SK-N-SH (cell line): ENCODE measurements at regions not wholly inside any gene's neighbourhood (a gene's known extent, or its start where the extent isn't known, plus 50 kb on each side); places are given as distances from the start of the nearest gene placed in this dataset.

Experiments
- CTCF ChIA-PET: fragments of 300-600, 350-600 bp; formaldehyde crosslinking; extraction: SDS; loops from one replicate; lab custom pipeline; 2021; lab: Yijun Ruan, JAX
- POLR2A ChIA-PET: fragments of 350-600 bp; sonication (Branson Sonifier 250); formaldehyde crosslinking; extraction: SDS; loops from one replicate; lab custom pipeline; 2020; ENCODE audit warnings: antibody characterized with exemption, inconsistent platforms; lab: Yijun Ruan, JAX
- DNase-seq: peaks from one replicate; pipeline ENCODE4 v3.0.0; 2012
- H2AFZ ChIP-seq: fragments of 200-600 bp; sonication (generic); 2 replicates; pipeline ENCODE4 v1.8.1; 2016; ENCODE audit warnings: antibody characterized with exemption, mild to moderate bottlenecking, low read depth
- H3F3A ChIP-seq: fragments of 200-600 bp; sonication (generic); replicated peaks from 2 replicates; pipeline ENCODE3; 2016; ENCODE audit warnings: antibody characterized with exemption, mild to moderate bottlenecking; ENCODE audit not compliant: insufficient read depth
- H3K27ac ChIP-seq, 2 experiments: fragments of 200-500 bp in 1 of 2; fragments of 200-600 bp in 1 of 2; sonication (Bioruptor generic) in 1 of 2; sonication (generic), shearing (Covaris generic) in 1 of 2; 2 replicates each; pipeline versions ENCODE4 v1.5.1 to v1.6.1; 2014 to 2016; ENCODE audit warnings: low read depth in 2 of 2, inconsistent platforms in 1 of 2, low read length in 1 of 2, mild to moderate bottlenecking in 1 of 2, mixed read lengths in 1 of 2
- H3K27me3 ChIP-seq: fragments of 200-600 bp; sonication (generic), shearing (Covaris generic); 2 replicates; pipeline ENCODE4 v1.6.1; 2016; ENCODE audit warnings: mixed run types; ENCODE audit not compliant: insufficient read depth
- H3K36me3 ChIP-seq, 2 experiments: fragments of 200-500 bp in 1 of 2; fragments of 200-600 bp in 1 of 2; sonication (Bioruptor generic) in 1 of 2; sonication (generic) in 1 of 2; replicated peaks in 1 of 2; 2 replicates each; pipeline versions ENCODE3 to v1.5.1; 2014 to 2016; ENCODE audit warnings: low read length in 1 of 2, mild to moderate bottlenecking in 1 of 2; ENCODE audit not compliant: insufficient read depth in 2 of 2, control insufficient read depth in 1 of 2
- H3K4me1 ChIP-seq, 2 experiments: fragments of 200-500 bp in 1 of 2; fragments of 200-600 bp in 1 of 2; sonication (Bioruptor generic) in 1 of 2; sonication (generic), shearing (Covaris generic) in 1 of 2; 2 replicates each; pipeline versions ENCODE4 v1.5.1 to v1.6.1; 2014 to 2016; ENCODE audit warnings: low read depth in 1 of 2, low read length in 1 of 2, mixed run types in 1 of 2; ENCODE audit not compliant: insufficient read depth in 2 of 2, control insufficient read depth in 1 of 2
- H3K4me2 ChIP-seq: fragments of 200-600 bp; sonication (generic), shearing (Covaris generic); 2 replicates; pipeline ENCODE4 v1.6.1; 2017; ENCODE audit warnings: mixed run types
- H3K4me3 ChIP-seq, 2 experiments: fragments of 200-500 bp in 1 of 2; fragments of 200-600 bp in 1 of 2; sonication (Bioruptor generic) in 1 of 2; sonication (generic), shearing (Covaris generic) in 1 of 2; 2 replicates each; pipeline versions ENCODE4 v1.5.1 to v1.8.1; 2014 to 2016; ENCODE audit warnings: low read depth in 2 of 2, inconsistent platforms in 1 of 2, low read length in 1 of 2, mild to moderate bottlenecking in 1 of 2, mixed read lengths in 1 of 2, moderate library complexity in 1 of 2
- H3K79me2 ChIP-seq: fragments of 200-600 bp; sonication (generic); 2 replicates; pipeline ENCODE4 v1.8.1; 2017; ENCODE audit warnings: mild to moderate bottlenecking; ENCODE audit not compliant: insufficient read depth
- H3K9ac ChIP-seq: fragments of 200-600 bp; sonication (generic); 2 replicates; pipeline ENCODE4 v1.6.1; 2017; ENCODE audit warnings: mixed run types
- H3K9me2 ChIP-seq: fragments of 200-600 bp; sonication (generic); 2 replicates; pipeline ENCODE4 v1.6.1; 2017; ENCODE audit warnings: mixed run types
- H3K9me3 ChIP-seq: fragments of 200-600 bp; sonication (generic); 2 replicates; pipeline ENCODE4 v1.6.1; 2017; ENCODE audit warnings: mixed run types, mild to moderate bottlenecking, moderate library complexity
- H4K20me1 ChIP-seq: fragments of 200-600 bp; sonication (generic); 2 replicates; pipeline ENCODE4 v1.6.1; 2017; ENCODE audit warnings: mild to moderate bottlenecking, mixed run types; ENCODE audit not compliant: insufficient read depth
- EP300 ChIP-seq, 2 experiments: IDR thresholded peaks; 2 replicates each; pipeline versions ENCODE4 v1.4.0 to v1.6.1; 2012; ENCODE audit warnings: borderline replicate concordance in 1 of 2, low read depth in 1 of 2, low read length in 1 of 2
- FOSL2 ChIP-seq: IDR thresholded peaks from 2 replicates; pipeline ENCODE4 v1.4.0; 2012; ENCODE audit warnings: low read depth, mild to moderate bottlenecking, moderate library complexity, borderline replicate concordance
- GATA2 ChIP-seq: sonication (generic); formaldehyde crosslinking; IDR thresholded peaks from 2 replicates; pipeline ENCODE4 v1.5.0; 2020; ENCODE audit warnings: mild to moderate bottlenecking, missing genetic modification reagents
- MEF2A ChIP-seq: IDR thresholded peaks from 2 replicates; pipeline ENCODE4 v1.4.0; 2012; ENCODE audit warnings: low read depth, borderline replicate concordance
- MXI1 ChIP-seq: IDR thresholded peaks from 2 replicates; pipeline ENCODE4 v1.6.1; 2012; ENCODE audit warnings: mild to moderate bottlenecking, low read depth, low read length, improper control_type of control experiment
- NRF1 ChIP-seq: IDR thresholded peaks from 2 replicates; pipeline ENCODE4 v1.6.1; 2012; ENCODE audit warnings: low read depth, mild to moderate bottlenecking, low read length
- POLR2AphosphoS5 ChIP-seq: IDR thresholded peaks from 2 replicates; pipeline ENCODE4 v1.6.1; 2012; ENCODE audit warnings: low read depth, low read length
- RAD21 ChIP-seq: IDR thresholded peaks from 2 replicates; pipeline ENCODE4 v1.6.1; 2012; ENCODE audit warnings: mild to moderate bottlenecking, low read length
- REST ChIP-seq: IDR thresholded peaks from 2 replicates; pipeline ENCODE4 v1.6.1; 2012; ENCODE audit warnings: mild to moderate bottlenecking, low read depth, low read length, moderate library complexity
- SIN3A ChIP-seq: IDR thresholded peaks from 2 replicates; pipeline ENCODE4 v1.6.1; 2012; ENCODE audit warnings: low read depth, mild to moderate bottlenecking, low read length, moderate library complexity, borderline replicate concordance
- TEAD4 ChIP-seq: IDR thresholded peaks from 2 replicates; pipeline ENCODE4 v1.4.0; 2012; ENCODE audit warnings: mild to moderate bottlenecking, borderline replicate concordance; ENCODE audit not compliant: insufficient read depth
- USF1 ChIP-seq: IDR thresholded peaks from 2 replicates; pipeline ENCODE4 v1.4.0; 2012; ENCODE audit warnings: low read depth, borderline replicate concordance
- USF2 ChIP-seq: fragments of 150-350 bp; IDR thresholded peaks from 2 replicates; pipeline ENCODE4 v1.6.1; 2017; ENCODE audit warnings: antibody characterized with exemption, low read length, low read depth, borderline replicate concordance
- WGBS: methylation state at CpG from one replicate; pipeline ENCODE4 v1.1.6; 2017; ENCODE audit warnings: low lambda C conversion rate; 5-methylcytosine and 5-hydroxymethylcytosine counted together
- TF ChIP-seq, protein P1 (sequence below): fragments of 200-600 bp; sonication (generic); IDR thresholded peaks from 2 replicates; pipeline ENCODE4 v1.6.1; 2017; ENCODE audit warnings: antibody characterized with exemption, mild to moderate bottlenecking, moderate library complexity

- TF ChIP-seq USF2 (no peak), SIN3A (no peak), MXI1 (no peak), NRF1 (no peak)
These were observed 369.0 kb downstream of the UQCRFS1 start (continued) for GRCh38 chr19:28843761-28844492.

- no peaks in the 10 kb centered on the region for H4K20me1 ChIP-seq
- no peak overlapping the region for H2AFZ ChIP-seq
- H3K79me2 ChIP-seq: no peaks in the 10 kb centered on the region
- no peak overlapping the region for H3K27ac ChIP-seq
- no peak overlapping the region for H3K4me2 ChIP-seq
- H3K9ac ChIP-seq: no peak overlapping the region
- no peaks in the 10 kb centered on the region for H3K4me1 ChIP-seq
- DNase-seq: no peak
- H3K36me3 ChIP-seq: no peaks in the 10 kb centered on the region
- no peaks in the 10 kb centered on the region for H3K9me2 ChIP-seq
- 4% methylated on average over 3 of the region's 3 CpGs for WGBS
- H3K4me3 ChIP-seq: no peak overlapping the region
- TF ChIP-seq REST (no peak), MEF2A (no peak)
- H3K27me3 ChIP-seq: peaks cover 25% of the 10 kb centered on the region; the same call in 1 of the 2 replicates
- CTCF ChIA-PET: no interaction called here
- POLR2A ChIA-PET: no interaction called here
- H3K9me3 ChIP-seq: no peaks in the 10 kb centered on the region
- H3F3A ChIP-seq: no peaks in the 10 kb centered on the region
These were observed 371.4 kb downstream of the UQCRFS1 start for GRCh38 chr19:28841531-28841930.

- CTCF ChIA-PET: no interaction called here
- Histone ChIP-seq H3F3A (no peaks in the 10 kb centered on the region), H3K27me3 (peaks cover 30% of the 10 kb centered on the region; the same call in 1 of the 2 replicates), H3K4me2 (no peak overlapping the region), H2AFZ (no peak overlapping the region), H3K4me1 (no peaks in the 10 kb centered on the region), H3K36me3 (no peaks in the 10 kb centered on the region), H3K27ac (no peak overlapping the region), H3K9ac (no peak overlapping the region), H4K20me1 (no peaks in the 10 kb centered on the region), H3K79me2 (no peaks in the 10 kb centered on the region), H3K4me3 (no peak overlapping the region), H3K9me2 (no peaks in the 10 kb centered on the region), H3K9me3 (no peaks in the 10 kb centered on the region)
- no peak for DNase-seq
- POLR2A ChIA-PET: no interaction called here
- 3% methylated on average over 2 of the region's 2 CpGs for WGBS
- TF ChIP-seq POLR2AphosphoS5 (no peak), TEAD4 (no peak), EP300 (IDR thresholded peaks at IDR 0.05; ENCODE audit: borderline replicate concordance in 1 of 2, low read depth in 1 of 2, low read length in 1 of 2) (no peak), RAD21 (no peak), FOSL2 (no peak), USF1 (no peak), GATA2 (CRISPR knock-in tag) (no peak)
- TF ChIP-seq, protein P1, sequence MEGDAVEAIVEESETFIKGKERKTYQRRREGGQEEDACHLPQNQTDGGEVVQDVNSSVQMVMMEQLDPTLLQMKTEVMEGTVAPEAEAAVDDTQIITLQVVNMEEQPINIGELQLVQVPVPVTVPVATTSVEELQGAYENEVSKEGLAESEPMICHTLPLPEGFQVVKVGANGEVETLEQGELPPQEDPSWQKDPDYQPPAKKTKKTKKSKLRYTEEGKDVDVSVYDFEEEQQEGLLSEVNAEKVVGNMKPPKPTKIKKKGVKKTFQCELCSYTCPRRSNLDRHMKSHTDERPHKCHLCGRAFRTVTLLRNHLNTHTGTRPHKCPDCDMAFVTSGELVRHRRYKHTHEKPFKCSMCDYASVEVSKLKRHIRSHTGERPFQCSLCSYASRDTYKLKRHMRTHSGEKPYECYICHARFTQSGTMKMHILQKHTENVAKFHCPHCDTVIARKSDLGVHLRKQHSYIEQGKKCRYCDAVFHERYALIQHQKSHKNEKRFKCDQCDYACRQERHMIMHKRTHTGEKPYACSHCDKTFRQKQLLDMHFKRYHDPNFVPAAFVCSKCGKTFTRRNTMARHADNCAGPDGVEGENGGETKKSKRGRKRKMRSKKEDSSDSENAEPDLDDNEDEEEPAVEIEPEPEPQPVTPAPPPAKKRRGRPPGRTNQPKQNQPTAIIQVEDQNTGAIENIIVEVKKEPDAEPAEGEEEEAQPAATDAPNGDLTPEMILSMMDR: no peak
These were observed 372.1 kb downstream of the UQCRFS1 start for GRCh38 chr19:28840891-28841290.
